Spinal cord (tissue), 9 donors: ENCODE measurements at regions not wholly inside any gene's neighbourhood (a gene's known extent, or its start where the extent isn't known, plus 50 kb on each side); places are given as distances from the start of the nearest gene placed in this dataset.

ENCODE experiments used
- DNase-seq, 6 donors: peaks; one replicate each; pipeline versions ENCODE4 v3.0.0 to v3.0.0-alpha.2; 2013 to 2015; ENCODE audit warnings: low spot score in 6 of 6, low read depth in 4 of 6
- H3K27ac ChIP-seq: one replicate; pipeline ENCODE4 v1.5.1; 2013; ENCODE audit warnings: low read depth, low read length, control low read depth
- H3K27me3 ChIP-seq: one replicate; pipeline ENCODE4 v1.6.1; 2013; ENCODE audit warnings: low read length; ENCODE audit not compliant: control insufficient read depth, insufficient read depth
- H3K36me3 ChIP-seq: one replicate; pipeline ENCODE4 v1.6.1; 2013; ENCODE audit warnings: low read length; ENCODE audit not compliant: control insufficient read depth, insufficient read depth
- H3K4me1 ChIP-seq: one replicate; pipeline ENCODE4 v1.6.1; 2013; ENCODE audit warnings: low read length; ENCODE audit not compliant: control insufficient read depth, insufficient read depth
- H3K4me3 ChIP-seq: one replicate; pipeline ENCODE4 v1.5.1; 2013; ENCODE audit warnings: low read depth, low read length, control low read depth
- H3K9me3 ChIP-seq: one replicate; pipeline ENCODE4 v1.6.1; 2013; ENCODE audit warnings: low read length; ENCODE audit not compliant: control insufficient read depth, insufficient read depth
- WGBS: methylation state at CpG from one replicate; pipeline ENCODE4 v1.1.5; 2013; ENCODE audit warnings: missing lambda C conversion rate; ENCODE audit not compliant: insufficient coverage; 5-methylcytosine and 5-hydroxymethylcytosine counted together
- donor health status: healthy.

- Histone ChIP-seq H3K27me3 (no peaks in the 10 kb centered on the region), H3K36me3 (no peaks in the 10 kb centered on the region), H3K27ac (no peak overlapping the region), H3K4me3 (no peak overlapping the region), H3K9me3 (no peaks in the 10 kb centered on the region), H3K4me1 (no peaks in the 10 kb centered on the region)
- no CpG with 5 or more reads among the region's 2 CpGs for WGBS
- DNase-seq = no peak
Observed at GRCh38 chr3:99246010-99246654, 344.6 kb upstream of the DCBLD2 start.

- Histone ChIP-seq H3K9me3 (no peaks in the 10 kb centered on the region), H3K4me3 (no peak overlapping the region), H3K4me1 (no peaks in the 10 kb centered on the region), H3K36me3 (no peaks in the 10 kb centered on the region), H3K27me3 (no peaks in the 10 kb centered on the region), H3K27ac (no peak overlapping the region)
- 95% methylated on average over 2 of the region's 2 CpGs for WGBS
- DNase-seq = no peak
Observed at GRCh38 chr3:99242271-99242670, 340.8 kb upstream of the DCBLD2 start.

- WGBS = 0% methylated on average over 2 of the region's 2 CpGs
- Histone ChIP-seq H3K9me3 (no peaks in the 10 kb centered on the region), H3K4me1 (no peaks in the 10 kb centered on the region), H3K36me3 (no peaks in the 10 kb centered on the region), H3K4me3 (no peak overlapping the region), H3K27ac (no peak overlapping the region), H3K27me3 (no peaks in the 10 kb centered on the region)
- peak in 1 of 6 donors; percentile 11 for DNase-seq
Observed at GRCh38 chr3:99240700-99241099, 339.2 kb upstream of the DCBLD2 start.

GRCh38 chr3:99236576-99236975, 335.1 kb upstream of the DCBLD2 start:
- Histone ChIP-seq H3K4me1 (no peaks in the 10 kb centered on the region), H3K36me3 (no peaks in the 10 kb centered on the region), H3K4me3 (no peak overlapping the region), H3K27me3 (no peaks in the 10 kb centered on the region), H3K9me3 (no peaks in the 10 kb centered on the region), H3K27ac (no peak overlapping the region)
- no peak for DNase-seq

- DNase-seq = no peak
- Histone ChIP-seq H3K9me3 (no peaks in the 10 kb centered on the region), H3K27me3 (no peaks in the 10 kb centered on the region), H3K27ac (no peak overlapping the region), H3K4me3 (no peak overlapping the region), H3K4me1 (no peaks in the 10 kb centered on the region), H3K36me3 (no peaks in the 10 kb centered on the region)
- WGBS = no CpG with 5 or more reads among the region's 1 CpG
Observed at GRCh38 chr3:99232696-99233095, 331.2 kb upstream of the DCBLD2 start.

- DNase-seq = no peak
- H3K4me3 ChIP-seq = no peak overlapping the region
- H3K9me3 ChIP-seq = no peaks in the 10 kb centered on the region
- no peak overlapping the region for H3K27ac ChIP-seq
- H3K27me3 ChIP-seq = no peaks in the 10 kb centered on the region
- no peaks in the 10 kb centered on the region for H3K36me3 ChIP-seq
- WGBS = 100% methylated on average over 1 of the region's 1 CpG
- H3K4me1 ChIP-seq = no peaks in the 10 kb centered on the region
Observed at GRCh38 chr3:99218468-99218867, 317.0 kb upstream of the DCBLD2 start.

GRCh38 chr3:99212969-99213368, 311.5 kb upstream of the DCBLD2 start:
- no peaks in the 10 kb centered on the region for H3K36me3 ChIP-seq
- no peaks in the 10 kb centered on the region for H3K27me3 ChIP-seq
- WGBS = 50% methylated on average over 1 of the region's 1 CpG
- no peak for DNase-seq
- H3K9me3 ChIP-seq = no peaks in the 10 kb centered on the region
- H3K4me3 ChIP-seq = no peak overlapping the region
- H3K27ac ChIP-seq = no peak overlapping the region
- no peaks in the 10 kb centered on the region for H3K4me1 ChIP-seq

- Histone ChIP-seq H3K4me1 (no peaks in the 10 kb centered on the region), H3K4me3 (no peak overlapping the region), H3K27me3 (no peaks in the 10 kb centered on the region), H3K36me3 (no peaks in the 10 kb centered on the region), H3K9me3 (no peaks in the 10 kb centered on the region), H3K27ac (no peak overlapping the region)
- no CpG with 5 or more reads among the region's 2 CpGs for WGBS
- DNase-seq = no peak
Observed at GRCh38 chr3:99211309-99211708, 309.8 kb upstream of the DCBLD2 start.

- WGBS = 100% methylated on average over 1 of the region's 3 CpGs
- no peak for DNase-seq
- H3K4me1 ChIP-seq = no peaks in the 10 kb centered on the region
Observed at GRCh38 chr3:99199021-99199420, 297.5 kb upstream of the DCBLD2 start.

GRCh38 chr3:99191186-99191585, 289.7 kb upstream of the DCBLD2 start:
- no peaks in the 10 kb centered on the region for H3K36me3 ChIP-seq
- no peak overlapping the region for H3K4me3 ChIP-seq
- no peak overlapping the region for H3K27ac ChIP-seq
- no peaks in the 10 kb centered on the region for H3K27me3 ChIP-seq
- 100% methylated on average over 2 of the region's 3 CpGs for WGBS
- H3K4me1 ChIP-seq = no peaks in the 10 kb centered on the region
- DNase-seq = no peak
- no peaks in the 10 kb centered on the region for H3K9me3 ChIP-seq

More at GRCh38 chr3:99199021-99199420, 297.5 kb upstream of the DCBLD2 start:
- no peak overlapping the region for H3K27ac ChIP-seq
- no peaks in the 10 kb centered on the region for H3K36me3 ChIP-seq
- no peak overlapping the region for H3K4me3 ChIP-seq
- H3K27me3 ChIP-seq = no peaks in the 10 kb centered on the region
- H3K9me3 ChIP-seq = no peaks in the 10 kb centered on the region
